GM04503 (cell line): ENCODE measurements at regions not wholly inside any gene's neighbourhood (a gene's known extent, or its start where the extent isn't known, plus 50 kb on each side); places are given as distances from the start of the nearest gene placed in this dataset.

Experiments used
- DNase-seq: peaks from one replicate; pipeline ENCODE4 v3.0.0-alpha.2; 2012; ENCODE audit warnings: low read depth

DNA sequence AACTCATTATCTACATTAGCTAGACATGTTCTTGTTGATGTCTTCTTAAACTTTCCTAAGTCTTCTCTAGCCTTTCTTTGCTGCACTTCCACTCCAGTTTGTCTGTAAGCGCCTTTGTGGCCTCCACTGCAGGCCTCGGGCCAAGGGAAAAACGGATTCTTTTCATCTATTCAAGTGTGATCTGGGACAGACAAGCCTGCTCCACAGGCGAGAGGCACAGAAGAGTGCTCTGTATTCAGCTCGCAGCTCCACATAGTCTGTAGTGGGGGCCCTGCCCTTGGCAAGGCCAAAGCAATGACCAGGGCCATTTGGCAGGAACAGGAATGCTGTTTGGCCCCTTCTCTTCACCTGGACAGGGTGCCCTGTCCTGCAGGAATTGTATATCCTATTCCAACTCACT lies 84.1 kb upstream of the BARX2 start:
- DNase-seq: no peak

DNA sequence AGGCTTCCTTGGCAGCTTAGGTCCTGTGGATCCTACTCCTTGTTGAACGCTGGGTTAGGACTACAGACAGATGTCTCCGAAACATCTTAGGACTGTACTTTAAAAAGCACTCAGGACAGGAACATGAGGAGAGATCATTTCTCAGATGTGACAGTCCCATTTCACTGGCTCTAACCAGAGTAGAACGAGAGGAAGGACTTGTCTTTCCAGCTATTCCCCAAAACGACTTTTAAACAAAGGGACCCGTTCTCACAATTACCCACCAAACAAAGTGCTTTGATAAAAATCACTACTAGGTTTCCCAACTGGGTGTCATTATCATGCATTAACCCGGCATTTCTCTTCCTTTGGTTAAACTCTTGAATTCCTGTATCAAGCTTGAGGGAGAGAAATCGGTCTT lies 84.7 kb upstream of the BARX2 start:
- DNase-seq: no peak

DNA sequence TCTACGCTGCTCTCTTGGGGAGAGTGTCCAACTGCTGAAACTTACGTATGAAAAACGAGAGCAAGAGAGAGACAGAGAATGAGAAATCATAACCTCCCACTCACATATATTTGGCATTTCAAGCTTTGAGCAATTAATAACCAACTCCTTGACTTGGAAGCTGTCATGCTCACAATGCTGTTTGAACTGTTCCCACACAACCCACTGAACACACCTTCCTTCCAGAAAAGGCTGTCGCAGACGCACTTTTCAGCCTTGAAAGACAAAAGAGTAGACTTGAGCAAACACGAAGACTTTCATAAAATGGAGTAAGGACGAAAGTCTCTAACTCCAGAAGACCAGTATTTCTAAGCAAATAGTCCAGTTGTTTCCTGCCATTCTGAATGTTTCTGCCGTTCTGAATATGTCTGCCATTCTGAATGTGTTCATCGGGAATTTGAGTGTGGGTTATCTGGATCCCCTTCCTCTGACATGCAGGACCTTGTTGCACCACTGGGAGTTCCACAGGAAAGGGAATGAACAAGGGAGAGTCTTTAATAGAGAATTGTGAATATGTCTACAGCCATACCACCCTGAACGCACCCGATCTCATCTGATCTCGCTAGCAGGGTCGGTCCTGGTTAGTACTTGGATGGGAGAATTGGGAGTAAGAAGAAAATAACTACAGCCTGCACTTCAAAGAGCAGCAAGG lies 86.2 kb upstream of the BARX2 start:
- no peak for DNase-seq

DNA sequence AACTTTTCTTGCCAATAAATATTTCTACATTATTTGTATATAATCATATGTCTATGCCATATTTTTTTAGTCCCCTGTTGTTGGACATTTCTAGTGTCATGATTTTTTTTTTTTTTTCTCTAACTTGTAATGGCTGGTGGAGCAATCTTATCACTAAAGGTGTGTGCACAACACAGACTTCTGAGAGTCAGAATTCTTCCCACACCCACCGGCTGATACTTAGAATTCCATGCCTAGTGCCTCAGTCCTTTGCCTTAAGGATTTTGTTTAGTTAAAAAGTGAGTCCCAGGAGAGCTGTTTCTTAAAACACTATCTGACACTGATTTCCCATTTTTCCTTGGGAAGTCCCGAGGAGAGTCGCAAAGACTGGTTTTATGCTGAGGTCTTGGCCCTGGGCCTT lies 87.7 kb upstream of the BARX2 start:
- DNase-seq: no peak

DNA sequence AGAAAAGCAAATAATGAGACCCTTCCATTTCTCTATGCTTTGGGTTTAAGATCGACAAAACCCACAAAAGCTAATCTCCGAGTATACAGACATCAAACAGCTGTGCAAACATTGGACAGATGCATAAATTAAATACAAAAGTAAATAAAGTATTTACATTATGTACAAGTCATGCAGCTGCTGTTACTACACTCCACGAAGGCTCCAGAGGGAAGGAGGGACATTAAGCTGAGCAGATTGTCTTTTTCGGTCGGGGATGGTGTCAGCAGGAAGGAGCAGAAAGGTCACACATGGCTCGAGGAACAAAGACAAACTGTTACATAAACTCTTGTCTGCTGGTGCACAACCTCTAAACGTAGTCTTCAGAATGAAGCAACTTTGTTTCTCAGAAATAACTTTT lies 88.8 kb upstream of the BARX2 start:
- DNase-seq: no peak

DNA sequence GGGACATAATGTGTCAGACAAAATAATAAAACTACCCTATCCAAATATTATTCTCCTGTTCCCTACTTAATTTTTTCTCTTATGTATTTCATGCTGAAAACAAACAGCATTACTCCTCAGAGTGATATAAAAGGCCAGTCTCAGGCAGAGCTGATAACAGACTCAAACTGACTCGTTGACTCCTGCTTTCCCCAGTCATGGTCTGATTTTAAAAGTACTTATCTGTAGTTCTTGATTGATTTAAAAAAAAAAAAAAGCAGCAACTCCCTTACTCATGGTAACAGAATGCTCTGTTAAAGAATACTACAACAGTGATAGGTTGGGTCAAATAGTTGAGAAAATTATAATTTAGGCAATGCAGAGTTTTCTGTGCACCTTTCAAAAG lies 90.3 kb upstream of the BARX2 start:
- no peak for DNase-seq

DNA sequence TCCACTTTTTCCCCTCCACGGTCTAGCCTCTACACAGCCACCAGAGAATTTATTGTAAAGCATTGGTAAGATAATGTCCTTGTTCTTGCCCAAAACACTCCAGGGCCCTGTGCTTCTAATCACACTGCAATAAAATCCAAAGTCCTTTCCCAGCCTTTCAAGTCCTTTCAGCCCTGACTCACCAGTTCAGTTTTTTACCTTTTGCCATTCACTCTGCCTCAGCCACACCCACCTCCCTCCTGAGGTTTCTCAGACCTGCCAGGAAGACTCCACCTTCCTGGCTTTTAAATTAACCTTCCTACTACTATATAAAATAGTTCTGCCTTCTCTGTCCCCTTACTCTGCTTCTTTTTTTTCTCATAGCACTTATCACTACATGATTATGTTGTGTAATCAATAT lies 91.0 kb upstream of the ARHGAP32 start:
- DNase-seq: no peak

DNA sequence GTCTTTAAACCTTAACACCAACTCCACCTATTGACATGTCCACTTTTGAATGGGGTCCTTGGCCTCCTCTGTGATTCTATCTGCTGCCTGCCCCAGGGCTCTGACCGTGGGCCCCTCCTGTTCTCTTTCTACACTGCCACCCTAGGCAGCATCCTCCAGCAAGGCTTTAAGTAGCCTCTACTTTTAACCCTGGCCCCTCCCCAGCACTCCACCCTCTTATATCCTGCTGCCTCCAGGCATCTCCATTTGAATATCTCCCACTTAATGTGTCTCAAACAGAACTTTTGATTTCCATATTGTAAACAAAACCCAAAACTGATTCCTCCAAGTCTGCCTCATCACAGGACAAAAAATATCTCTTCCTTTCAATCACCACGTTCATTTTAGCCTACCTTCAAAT lies 90.5 kb upstream of the ARHGAP32 start:
- DNase-seq: no peak

DNA sequence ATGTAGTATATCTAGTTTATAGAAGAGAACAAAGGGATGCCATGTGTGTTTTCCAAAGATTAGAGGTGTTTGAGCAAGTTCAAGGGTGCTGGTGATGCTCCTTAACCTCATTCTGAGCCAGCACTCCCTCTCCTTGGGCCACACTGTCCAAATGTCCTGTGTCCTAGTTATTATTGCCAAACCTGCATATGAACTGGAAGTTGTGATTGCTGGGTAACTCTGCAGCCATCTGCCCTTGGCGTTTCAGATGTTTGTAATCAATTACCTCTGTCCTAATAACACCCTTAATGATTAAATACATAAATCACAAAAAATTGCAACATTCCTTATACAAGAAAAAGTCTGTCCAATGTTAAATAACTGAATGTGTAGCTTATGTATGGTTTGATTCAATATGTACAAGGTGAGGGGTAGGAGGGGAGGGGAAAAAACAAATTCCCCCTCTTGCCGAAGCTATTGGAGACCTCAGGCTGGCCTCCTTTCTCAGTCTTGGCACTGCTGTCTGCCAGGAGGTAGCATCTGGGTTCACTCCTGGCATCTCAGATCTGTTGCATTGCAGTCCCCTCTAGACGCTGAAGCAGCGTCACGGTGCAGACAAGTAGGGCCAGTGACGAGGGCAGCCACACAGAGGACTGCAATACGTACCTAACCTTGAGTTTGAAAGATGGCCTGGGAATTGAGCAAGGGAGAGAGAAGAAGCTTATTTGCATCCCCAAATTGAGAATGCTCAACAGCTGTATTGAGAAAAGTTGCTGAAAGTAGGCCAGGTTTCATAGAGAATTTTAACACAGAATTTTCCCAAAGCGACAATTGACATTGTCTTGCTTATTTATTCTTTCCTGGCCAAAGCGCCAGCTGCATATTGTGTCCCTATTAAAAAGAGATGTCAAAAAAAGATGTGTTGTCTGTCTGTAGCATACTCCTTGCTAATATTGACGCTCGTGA lies 89.6 kb upstream of the ARHGAP32 start:
- DNase-seq: no peak

DNA sequence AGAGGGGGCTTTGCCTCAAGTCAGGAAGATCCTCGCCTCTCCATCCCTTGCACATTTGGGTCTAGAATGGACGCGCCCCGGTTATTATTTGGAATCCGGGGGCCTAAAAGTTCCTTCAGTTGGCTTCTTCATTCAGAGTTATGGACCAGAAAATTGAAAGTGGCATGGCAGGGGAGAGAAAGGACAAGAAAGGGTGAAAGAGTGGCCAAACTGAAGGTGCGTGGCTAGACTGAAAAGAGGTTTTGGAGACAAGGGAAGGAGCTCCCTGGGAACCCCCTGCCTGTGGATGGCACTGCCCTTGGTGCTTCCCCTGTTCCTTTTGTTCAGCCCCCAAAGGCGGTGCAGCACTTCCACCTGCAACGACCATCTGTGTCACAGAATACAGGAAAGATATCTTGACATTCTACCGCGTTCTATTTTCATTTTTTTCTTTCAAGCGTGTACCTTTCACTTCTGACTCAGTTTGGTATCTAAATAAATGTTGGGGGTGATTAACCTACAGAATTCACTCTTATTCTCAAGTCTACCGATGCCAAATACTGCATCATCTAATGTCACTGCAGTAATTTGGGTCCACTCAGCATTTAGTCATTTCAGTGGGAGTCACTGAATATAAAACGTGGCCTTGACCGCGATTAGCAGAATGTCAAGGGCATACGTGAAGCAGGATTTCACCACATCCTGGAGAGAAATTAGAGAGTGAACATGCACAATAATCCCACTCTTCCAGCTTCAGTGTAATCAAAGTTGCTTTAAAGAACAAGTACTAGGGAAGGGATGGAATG lies 88.1 kb upstream of the ARHGAP32 start:
- no peak for DNase-seq

DNA sequence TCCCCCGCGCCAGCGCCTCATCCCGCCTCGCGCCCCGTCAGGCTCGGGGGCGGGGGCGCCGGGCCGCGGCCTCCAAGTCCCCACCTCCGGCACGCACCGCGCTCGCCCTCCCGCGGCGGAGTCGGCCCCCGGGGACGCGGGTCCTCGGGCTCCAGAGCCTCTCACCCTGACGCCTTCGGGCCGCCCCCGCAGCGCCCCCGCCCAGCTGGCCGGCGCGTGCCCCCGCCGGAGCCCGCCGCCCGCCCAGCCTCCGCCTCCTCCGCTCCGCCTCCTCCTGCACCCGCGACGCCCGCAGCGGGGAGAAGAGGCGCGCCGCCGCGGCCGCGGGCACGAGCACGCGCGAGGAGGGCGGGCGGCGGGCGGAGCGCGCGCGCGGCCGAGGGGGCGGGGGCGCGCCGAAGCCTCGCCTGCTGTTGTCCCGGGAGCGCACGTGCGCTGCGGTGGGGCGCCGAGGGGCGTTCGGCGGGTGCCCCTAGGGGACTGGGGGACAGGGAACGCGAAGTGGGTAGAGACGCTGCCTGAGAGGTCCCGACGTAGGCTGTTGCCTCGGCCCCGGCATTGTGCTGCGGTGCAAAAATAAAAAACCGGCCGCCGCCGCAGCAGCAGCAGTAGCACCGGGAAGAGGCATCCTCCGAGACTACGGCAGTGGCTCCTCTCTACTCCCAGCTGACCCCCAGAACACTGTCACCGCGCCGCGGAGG lies 87.4 kb upstream of the ARHGAP32 start:
- DNase-seq: no peak

DNA sequence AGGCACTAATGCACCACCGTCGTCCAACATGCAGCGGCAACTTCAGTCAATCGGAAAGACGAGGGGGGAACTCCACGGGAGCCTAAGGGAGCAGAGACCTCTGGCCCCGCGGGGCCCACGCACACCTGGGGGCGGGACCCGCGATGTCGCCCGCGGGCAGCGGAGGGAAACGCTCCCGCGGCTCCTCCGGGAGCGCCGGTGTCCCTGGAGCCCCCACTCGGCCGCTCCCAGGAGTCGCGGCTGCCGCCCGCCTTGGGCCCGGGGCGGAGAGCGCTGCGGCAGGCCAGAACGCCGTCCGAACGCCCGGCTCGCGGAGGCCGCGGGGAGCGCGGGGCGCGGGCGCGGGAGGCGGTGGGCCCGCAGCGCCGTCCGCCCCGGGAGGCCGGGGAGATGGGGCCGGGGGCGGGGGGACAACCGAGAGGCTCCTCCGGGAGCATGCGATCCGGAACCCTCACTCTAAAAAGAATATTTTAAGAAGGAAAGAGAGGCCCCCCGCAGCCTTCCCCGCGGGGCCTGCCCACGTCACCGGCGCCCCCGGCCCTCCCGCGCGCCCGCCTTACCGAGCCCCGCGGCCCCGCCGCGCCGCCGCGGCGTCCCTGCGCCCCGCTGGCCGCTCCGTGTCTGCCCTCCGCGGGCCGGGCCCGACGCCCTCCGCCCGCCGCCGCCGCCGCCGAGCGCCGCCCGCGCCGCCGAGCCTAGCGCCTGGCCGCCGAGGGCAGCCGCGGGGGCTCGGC lies 86.6 kb upstream of the ARHGAP32 start:
- DNase-seq: no peak

DNA sequence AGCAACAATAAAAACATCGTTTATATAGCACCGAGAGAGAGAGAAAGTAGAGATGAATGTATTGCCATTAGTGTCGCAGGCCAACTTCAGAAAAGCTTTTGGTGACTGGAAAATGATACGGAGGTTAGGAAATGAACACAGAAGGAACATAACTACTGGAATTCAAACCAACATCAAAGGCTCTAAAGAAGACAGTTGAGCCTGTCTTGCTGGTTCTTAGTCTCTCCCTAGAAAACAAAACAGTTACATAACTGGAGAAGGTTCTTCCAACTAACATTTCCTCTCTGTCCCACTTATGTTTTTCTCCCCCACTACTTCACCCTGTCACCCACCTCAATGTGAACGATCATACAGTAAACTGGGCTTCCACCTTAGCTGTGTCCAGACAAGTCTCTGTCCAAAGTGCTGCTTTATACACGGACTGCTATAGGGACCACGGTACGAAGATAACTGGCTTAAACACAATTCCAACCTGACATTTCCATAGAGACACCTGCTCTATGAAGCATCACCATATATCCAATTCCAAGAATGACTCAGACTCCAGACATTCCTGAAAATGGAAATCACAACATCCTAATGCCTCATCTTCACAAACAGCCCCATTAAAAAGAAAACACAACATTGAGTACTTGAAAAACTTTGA lies 85.2 kb upstream of the ARHGAP32 start:
- no peak for DNase-seq

DNA sequence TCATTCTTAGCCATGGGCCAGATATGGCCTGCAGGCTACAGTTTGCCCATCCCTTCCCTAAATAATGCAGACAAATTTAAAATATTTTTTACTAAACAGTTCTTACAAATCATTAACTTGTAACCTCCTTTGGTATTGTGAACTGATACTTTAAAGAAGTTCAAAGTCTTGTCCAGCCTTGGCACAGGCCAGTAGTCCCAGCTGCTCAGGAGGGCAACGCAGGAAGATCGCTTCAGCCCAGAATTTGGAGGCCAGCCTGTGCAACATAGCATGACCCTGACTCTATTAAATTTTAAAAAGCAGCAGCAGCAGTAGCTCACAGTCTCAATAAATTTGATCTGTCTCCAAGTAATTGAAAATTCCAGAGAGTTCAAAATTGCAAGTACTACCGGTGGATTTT lies 83.7 kb upstream of the ARHGAP32 start:
- no peak for DNase-seq

DNA sequence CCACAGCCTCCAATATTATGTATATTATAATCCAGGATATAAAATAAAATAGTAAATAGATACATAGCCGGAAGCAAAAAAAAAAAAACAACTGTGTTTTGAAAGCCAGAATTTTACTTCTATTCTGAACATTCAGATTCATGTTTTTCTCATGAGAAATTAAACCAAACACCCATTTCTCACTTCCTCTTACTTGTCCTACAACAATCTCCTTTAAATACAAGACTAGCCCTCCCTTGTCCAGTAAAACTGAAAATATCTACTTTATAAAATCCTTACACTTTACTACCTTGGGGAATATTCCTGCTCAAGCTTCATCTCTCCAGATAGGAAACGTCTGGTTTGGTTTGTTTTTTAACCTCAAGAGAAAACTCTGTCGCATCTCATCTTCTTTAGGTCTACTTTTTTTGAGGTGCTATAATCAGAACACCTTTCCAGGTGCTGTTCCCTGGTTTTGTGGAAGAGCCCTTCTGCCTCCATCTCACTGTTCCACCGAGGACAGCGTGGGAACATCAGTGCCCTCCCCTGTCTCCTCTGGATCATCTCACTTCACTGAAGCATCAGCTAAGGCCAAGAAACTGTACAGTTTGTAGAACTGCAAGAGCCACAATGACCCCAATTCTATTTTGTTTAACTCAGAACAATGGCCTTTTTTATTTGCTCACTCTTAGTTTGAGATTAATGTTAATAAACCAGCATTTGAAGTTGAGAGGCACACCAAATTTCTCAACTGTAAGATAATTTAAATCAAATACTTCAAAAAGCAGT lies 82.0 kb upstream of the ARHGAP32 start:
- DNase-seq: no peak

DNA sequence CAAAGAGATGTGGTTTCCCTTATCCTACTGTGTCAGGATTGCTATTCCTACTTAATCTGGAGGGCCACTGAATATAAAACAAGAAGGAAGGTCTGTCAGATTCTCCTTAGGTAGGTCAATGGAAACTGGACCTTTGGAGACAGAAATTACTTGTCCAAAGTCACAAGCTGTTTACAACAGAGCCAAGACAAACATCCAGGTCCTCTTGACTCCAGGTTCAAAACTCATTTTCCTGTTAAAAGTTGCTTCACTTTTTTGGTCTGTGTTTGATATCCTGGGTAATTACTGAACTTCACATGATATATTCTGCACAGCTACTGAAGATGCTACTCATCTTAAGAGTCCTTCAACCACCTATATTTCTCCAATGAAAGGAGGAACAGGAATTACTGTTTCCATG lies 81.2 kb upstream of the ARHGAP32 start:
- no peak for DNase-seq

DNA sequence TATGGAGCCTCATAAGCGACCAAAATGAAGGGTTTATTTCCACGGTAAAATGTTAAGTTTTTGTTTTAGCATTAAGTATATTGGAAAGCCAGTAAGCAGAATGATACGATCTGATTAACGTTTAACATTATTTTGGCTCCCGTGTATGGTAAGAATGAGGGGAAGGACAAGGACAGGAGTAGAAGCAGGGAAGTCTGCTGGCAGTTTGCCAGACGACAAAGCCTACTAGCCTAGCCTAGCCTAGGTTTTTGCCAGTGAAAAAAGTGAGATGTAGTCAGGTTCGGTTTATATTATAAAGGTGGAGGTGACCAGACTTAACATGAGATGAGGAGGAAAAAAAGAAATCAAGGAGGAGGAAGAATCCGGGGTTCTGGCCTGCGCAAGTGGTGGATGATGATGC lies 78.9 kb upstream of the ARHGAP32 start:
- DNase-seq: no peak

DNA sequence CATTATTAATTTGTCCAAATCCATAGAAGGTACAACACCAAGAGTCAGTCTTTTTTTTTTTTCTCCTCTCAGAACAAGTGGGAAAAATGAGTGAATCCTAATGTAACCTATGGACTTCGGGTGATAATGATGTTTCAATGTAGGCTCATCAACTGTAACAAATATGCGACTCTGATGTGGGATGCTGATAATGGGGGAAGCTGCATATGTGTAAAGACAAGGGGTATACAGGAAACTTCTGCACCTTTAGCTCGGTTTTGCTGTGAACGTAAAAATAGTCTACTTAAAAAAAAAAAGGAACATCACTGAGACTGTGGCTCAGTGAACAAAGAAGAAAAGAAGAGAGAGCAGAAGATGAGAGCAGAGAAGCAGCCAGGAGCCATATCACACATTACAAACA lies 78.3 kb upstream of the ARHGAP32 start:
- DNase-seq: no peak

DNA sequence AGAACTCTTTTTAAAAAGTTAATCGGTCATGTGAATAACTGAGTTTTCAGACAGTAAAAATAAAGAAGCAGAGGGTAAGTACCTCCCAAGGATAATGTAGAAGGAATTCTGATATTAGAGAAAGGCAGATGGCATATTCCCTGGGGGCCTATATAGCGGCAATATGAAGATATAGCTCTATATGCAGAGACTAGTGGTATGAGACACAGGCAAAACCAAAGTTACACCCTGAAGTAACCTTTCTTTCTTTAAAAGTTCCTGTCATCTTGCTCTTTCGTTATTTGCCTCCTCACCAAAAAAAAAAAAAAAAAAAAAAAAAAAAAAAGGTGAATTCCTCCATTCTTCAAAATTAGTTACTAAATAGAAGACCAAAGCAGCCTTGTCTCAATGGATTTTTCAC lies 76.2 kb upstream of the ARHGAP32 start:
- DNase-seq: no peak

DNA sequence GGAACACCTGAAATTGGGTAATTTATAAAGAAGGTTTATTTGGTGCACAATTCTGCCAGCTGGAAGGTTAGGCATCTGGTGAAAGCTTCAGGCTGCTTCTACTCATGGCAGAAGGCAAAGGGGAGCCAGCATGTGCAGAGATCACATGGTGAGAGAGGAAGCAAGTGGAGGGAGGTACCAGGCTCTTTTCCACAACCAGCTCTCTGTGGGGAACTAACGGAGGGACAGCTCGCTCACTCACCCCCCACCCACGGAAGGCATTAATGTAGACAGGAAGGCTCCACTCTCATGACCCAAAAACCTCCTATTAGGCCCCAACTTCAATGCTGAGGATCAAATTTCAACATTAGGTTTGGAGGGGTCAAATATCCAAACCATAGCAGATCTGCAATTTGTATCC lies 75.6 kb upstream of the ARHGAP32 start:
- no peak for DNase-seq
